BLaER1 (cell line): ENCODE measurements at regions not wholly inside any gene's neighbourhood (a gene's known extent, or its start where the extent isn't known, plus 50 kb on each side); places are given as distances from the start of the nearest gene placed in this dataset.
"Not testable (repeated sequence)": the region's sequence is repeated elsewhere in the genome, so short reads cannot be mapped to it uniquely, and the experiment has no call there.

Experiments
- H3K27ac ChIP-seq: shearing (Covaris generic); formaldehyde crosslinking; 2 replicates; pipeline ENCODE4 v1.8.1; 2022
- H3K27me3 ChIP-seq: shearing (Covaris generic); formaldehyde crosslinking; 2 replicates; pipeline ENCODE4 v1.8.1; 2022
- H3K36me3 ChIP-seq: shearing (Covaris generic); formaldehyde crosslinking; 2 replicates; pipeline ENCODE4 v1.8.1; 2022
- H3K4me1 ChIP-seq: shearing (Covaris generic); formaldehyde crosslinking; 2 replicates; pipeline ENCODE4 v1.8.1; 2022
- H3K4me2 ChIP-seq: shearing (Covaris generic); formaldehyde crosslinking; 2 replicates; pipeline ENCODE4 v1.8.1; 2022
- H3K4me3 ChIP-seq: shearing (Covaris generic); formaldehyde crosslinking; 2 replicates; pipeline ENCODE4 v1.8.1; 2022
- H3K9ac ChIP-seq: shearing (Covaris generic); formaldehyde crosslinking; 2 replicates; pipeline ENCODE4 v1.8.1; 2022
- H3K9me3 ChIP-seq: shearing (Covaris generic); formaldehyde crosslinking; 2 replicates; pipeline ENCODE4 v1.8.1; 2022
- H4K20me1 ChIP-seq: shearing (Covaris generic); formaldehyde crosslinking; 2 replicates; pipeline ENCODE4 v1.8.1; 2022
- Cebpa-rat ChIP-seq: shearing (Covaris generic); IDR thresholded peaks from 2 replicates; pipeline ENCODE4 v1.8.1; 2022

DNA sequence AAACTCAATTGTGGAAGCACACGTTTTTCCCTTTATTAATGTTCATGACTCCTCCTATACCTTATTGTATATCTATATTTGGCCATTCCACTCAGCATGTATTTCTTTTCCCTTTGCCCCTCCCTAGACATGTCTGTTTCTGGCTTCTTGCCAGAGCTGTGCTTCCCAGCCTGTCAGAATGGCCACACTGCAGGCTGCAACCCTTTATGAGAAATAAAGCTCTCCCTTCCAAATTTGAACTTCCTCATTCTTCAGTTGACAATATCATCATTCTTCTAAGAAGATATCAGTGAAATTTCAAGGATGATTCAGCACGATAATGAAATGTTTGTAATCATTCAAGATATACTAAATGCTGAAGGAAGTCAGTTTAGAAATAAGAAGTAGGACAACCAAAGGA is 107.6 kb upstream of the PRSS3 start:
- no peaks in the 10 kb centered on the region for H3K9me3 ChIP-seq
- H3K4me2 ChIP-seq: no peak overlapping the region
- H4K20me1 ChIP-seq: no peaks in the 10 kb centered on the region
- H3K27me3 ChIP-seq: no peaks in the 10 kb centered on the region
- H3K36me3 ChIP-seq: no peaks in the 10 kb centered on the region
- no peak for TF ChIP-seq Cebpa-rat
- H3K27ac ChIP-seq: no peak overlapping the region
- H3K9ac ChIP-seq: no peak overlapping the region
- H3K4me3 ChIP-seq: no peak overlapping the region
- no peaks in the 10 kb centered on the region for H3K4me1 ChIP-seq

DNA sequence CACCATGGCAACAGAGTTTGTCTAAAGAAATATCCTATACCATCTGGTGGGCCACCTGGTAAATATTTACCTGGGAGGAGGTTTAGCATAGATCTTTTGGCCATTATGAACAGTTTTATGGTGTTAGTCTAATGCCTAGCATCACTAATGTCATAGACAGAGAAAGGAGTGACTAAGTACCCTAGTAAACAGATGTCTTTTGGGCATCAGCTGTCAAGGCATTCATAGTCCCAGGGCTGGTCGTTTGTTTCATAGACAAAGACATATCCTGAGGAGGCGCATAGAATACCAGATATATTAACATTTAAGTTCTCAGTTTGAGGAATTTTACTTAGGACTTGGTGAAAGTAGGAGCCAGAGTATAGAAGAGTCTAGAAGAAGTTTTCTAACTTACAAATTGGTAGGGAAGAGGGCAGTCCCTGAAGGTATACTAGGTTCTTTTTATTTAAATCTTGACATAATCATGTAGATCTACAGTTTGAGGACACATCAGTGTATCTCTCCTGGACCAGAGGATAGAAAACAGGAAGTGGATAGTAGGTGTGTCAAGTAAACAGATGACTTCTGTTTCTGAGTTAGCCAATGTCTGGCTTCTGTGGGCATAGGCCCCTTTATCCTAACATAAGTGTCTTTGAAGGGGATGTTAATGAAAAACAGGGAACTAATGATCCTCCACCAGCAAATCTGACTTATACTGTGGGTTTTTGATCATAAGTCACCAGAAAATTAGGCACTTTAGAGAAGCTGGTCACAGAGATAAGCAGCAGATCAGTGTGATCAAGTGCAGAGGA is 105.0 kb upstream of the PRSS3 start:
- H3K36me3 ChIP-seq: no peaks in the 10 kb centered on the region
- H3K9ac ChIP-seq: no peak overlapping the region
- no peaks in the 10 kb centered on the region for H3K9me3 ChIP-seq
- TF ChIP-seq Cebpa-rat: no peak
- no peak overlapping the region for H3K4me3 ChIP-seq
- H3K4me1 ChIP-seq: no peaks in the 10 kb centered on the region
- H3K27me3 ChIP-seq: no peaks in the 10 kb centered on the region
- H3K4me2 ChIP-seq: no peak overlapping the region
- no peak overlapping the region for H3K27ac ChIP-seq
- H4K20me1 ChIP-seq: no peaks in the 10 kb centered on the region

GRCh38 chr9:33695299-33695698 is 100.1 kb upstream of the PRSS3 start:
- Histone ChIP-seq H3K9ac (no peak overlapping the region), H3K36me3 (no peaks in the 10 kb centered on the region), H3K27me3 (no peaks in the 10 kb centered on the region), H3K4me1 (no peaks in the 10 kb centered on the region), H3K4me2 (no peak overlapping the region), H3K27ac (no peak overlapping the region), H4K20me1 (no peaks in the 10 kb centered on the region), H3K9me3 (no peaks in the 10 kb centered on the region), H3K4me3 (no peak overlapping the region)
- TF ChIP-seq Cebpa-rat: no peak

- H3K9ac ChIP-seq: no peak overlapping the region
- no peak overlapping the region for H3K4me2 ChIP-seq
- H3K27me3 ChIP-seq: no peaks in the 10 kb centered on the region
- TF ChIP-seq Cebpa-rat: no peak
- no peak overlapping the region for H3K4me3 ChIP-seq
- H3K4me1 ChIP-seq: no peaks in the 10 kb centered on the region
- no peak overlapping the region for H3K27ac ChIP-seq
- no peaks in the 10 kb centered on the region for H3K9me3 ChIP-seq
- H4K20me1 ChIP-seq: no peaks in the 10 kb centered on the region
- H3K36me3 ChIP-seq: no peaks in the 10 kb centered on the region
Measured at GRCh38 chr9:33695856-33696255, 99.5 kb upstream of the PRSS3 start.

DNA sequence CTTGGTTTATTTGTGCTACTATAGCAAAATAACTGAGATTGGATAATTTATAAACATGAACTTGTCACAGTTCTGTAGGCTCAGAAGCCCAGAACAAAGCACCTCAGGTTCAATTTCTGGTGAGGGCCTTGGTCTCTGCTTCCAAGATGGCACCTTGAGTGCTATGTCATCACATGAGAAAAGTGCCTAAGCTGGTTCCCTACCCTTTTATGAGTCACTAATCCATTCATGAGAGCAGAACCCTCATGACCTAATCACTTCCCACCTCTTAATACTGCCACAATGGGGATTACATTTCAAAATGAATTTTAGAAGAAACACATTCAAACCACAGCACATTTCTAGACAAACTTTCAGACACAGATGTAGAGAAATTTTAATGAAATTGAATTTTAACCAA is 98.2 kb upstream of the PRSS3 start:
- TF ChIP-seq Cebpa-rat: no peak
- Histone ChIP-seq H3K9me3 (no peaks in the 10 kb centered on the region), H3K4me2 (no peak overlapping the region), H3K9ac (no peak overlapping the region), H4K20me1 (no peaks in the 10 kb centered on the region), H3K36me3 (no peaks in the 10 kb centered on the region), H3K4me3 (no peak overlapping the region), H3K27ac (no peak overlapping the region), H3K27me3 (no peaks in the 10 kb centered on the region), H3K4me1 (no peaks in the 10 kb centered on the region)

GRCh38 chr9:33698267-33698666 is 97.1 kb upstream of the PRSS3 start:
- no peak for TF ChIP-seq Cebpa-rat
- Histone ChIP-seq H3K27me3 (no peaks in the 10 kb centered on the region), H3K36me3 (no peaks in the 10 kb centered on the region), H3K27ac (no peak overlapping the region), H3K4me1 (no peaks in the 10 kb centered on the region), H3K4me2 (no peak overlapping the region), H3K4me3 (no peak overlapping the region), H4K20me1 (no peaks in the 10 kb centered on the region), H3K9ac (no peak overlapping the region), H3K9me3 (no peaks in the 10 kb centered on the region)

- H3K27me3 ChIP-seq, H3K9ac ChIP-seq, H3K4me1 ChIP-seq, H3K36me3 ChIP-seq, H4K20me1 ChIP-seq, H3K9me3 ChIP-seq, H3K27ac ChIP-seq, H3K4me3 ChIP-seq, H3K4me2 ChIP-seq: not testable (repeated sequence)
Measured at GRCh38 chr9:33700940-33701339, 94.4 kb upstream of the PRSS3 start.

- H3K4me3 ChIP-seq: no peak overlapping the region
- no peak overlapping the region for H3K4me2 ChIP-seq
- peaks cover 9% of the 10 kb centered on the region; the same call in 1 of the 2 replicates for H3K9me3 ChIP-seq
- TF ChIP-seq Cebpa-rat: no peak
- no peaks in the 10 kb centered on the region for H3K36me3 ChIP-seq
- H3K27ac ChIP-seq: no peak overlapping the region
- H3K4me1 ChIP-seq: no peaks in the 10 kb centered on the region
- no peak overlapping the region for H3K9ac ChIP-seq
- H4K20me1 ChIP-seq: no peaks in the 10 kb centered on the region
- H3K27me3 ChIP-seq: no peaks in the 10 kb centered on the region
Measured at GRCh38 chr9:33703430-33704102, 91.8 kb upstream of the PRSS3 start.

GRCh38 chr9:33705440-33705839 is 89.9 kb upstream of the PRSS3 start:
- H3K36me3 ChIP-seq, H3K4me3 ChIP-seq, H3K9ac ChIP-seq, H3K27me3 ChIP-seq, H3K4me1 ChIP-seq, H3K27ac ChIP-seq, H3K4me2 ChIP-seq, H4K20me1 ChIP-seq, H3K9me3 ChIP-seq: not testable (repeated sequence)

- Histone ChIP-seq H3K27ac (no peak overlapping the region), H3K4me2 (no peak overlapping the region)
- TF ChIP-seq Cebpa-rat: no peak
Measured at GRCh38 chr9:33708441-33708840, 86.9 kb upstream of the PRSS3 start.

More at GRCh38 chr9:33708441-33708840, 86.9 kb upstream of the PRSS3 start:
- peaks cover 9% of the 10 kb centered on the region; the same call in 1 of the 2 replicates for H3K9me3 ChIP-seq
- no peaks in the 10 kb centered on the region for H4K20me1 ChIP-seq
- H3K4me3 ChIP-seq: no peak overlapping the region
- H3K27me3 ChIP-seq: no peaks in the 10 kb centered on the region
- no peaks in the 10 kb centered on the region for H3K36me3 ChIP-seq
- no peaks in the 10 kb centered on the region for H3K4me1 ChIP-seq
- H3K9ac ChIP-seq: no peak overlapping the region
